GM12892 (cell line): ENCODE measurements at regions not wholly inside any gene's neighbourhood (a gene's known extent, or its start where the extent isn't known, plus 50 kb on each side); places are given as distances from the start of the nearest gene placed in this dataset.

Experiments used
- POLR2A ChIP-seq: IDR thresholded peaks from 2 replicates; pipeline ENCODE4 v1.6.1; 2011; ENCODE audit warnings: low read depth, low read length, control low read depth
- POLR2AphosphoS5 ChIP-seq: IDR thresholded peaks from 2 replicates; pipeline ENCODE4 v1.6.1; 2011; ENCODE audit warnings: low read depth, low read length, control low read depth

DNA sequence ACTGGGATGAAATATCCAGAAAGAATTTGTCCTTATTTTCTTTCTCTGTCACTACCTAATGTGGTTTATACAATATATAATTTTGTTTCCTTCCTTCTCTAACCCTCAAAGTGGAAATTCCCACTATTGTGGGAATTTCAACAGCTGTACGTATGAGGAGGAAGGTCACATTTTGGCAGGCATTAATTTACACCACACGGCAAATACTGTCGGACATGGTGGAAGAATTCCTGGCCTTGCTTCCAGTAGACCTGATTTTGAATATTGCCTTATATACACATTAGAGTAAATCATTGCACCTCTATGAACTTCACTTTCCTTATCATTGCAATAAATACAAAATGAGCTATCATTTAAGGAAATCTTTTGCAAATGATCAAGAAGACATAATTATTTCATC lies 358.1 kb upstream of the ETAA1 start:
- TF ChIP-seq POLR2A (no peak), POLR2AphosphoS5 (no peak)
